ENCODE measurements at regions not wholly inside any gene's neighbourhood (a gene's known extent, or its start where the extent isn't known, plus 50 kb on each side); places are given as distances from the start of the nearest gene placed in this dataset.

- no peaks in the 10 kb centered on the region for H3F3A ChIP-seq (ENCODE audit: insufficient read depth, low read length, poor library complexity, severe bottlenecking)
- H3K9me3 ChIP-seq (ENCODE audit: low read length), result no peaks in the 10 kb centered on the region
- no peaks in the 10 kb centered on the region for H3K9me2 ChIP-seq (ENCODE audit: insufficient read depth, low read length)
- no peak for TF ChIP-seq POLR2AphosphoS5 (IDR thresholded peaks at IDR 0.05)
- TF ChIP-seq CTCF (IDR thresholded peaks at IDR 0.05; ENCODE audit: poor library complexity, severe bottlenecking), result no peak
- TF ChIP-seq TAF1 (IDR thresholded peaks at IDR 0.05; ENCODE audit: low read depth), result no peak
- TF ChIP-seq RAD21 (conservative IDR thresholded peaks at IDR 0.05), result no peak
- no peak for TF ChIP-seq MXI1 (conservative IDR thresholded peaks at IDR 0.05; ENCODE audit: poor library complexity, severe bottlenecking)
- no peaks in the 10 kb centered on the region for H3K79me2 ChIP-seq (replicated peaks; ENCODE audit: insufficient read depth, low read length)
- no peak overlapping the region for H3K9ac ChIP-seq (ENCODE audit: low read length)
- no peak overlapping the region for H3K27ac ChIP-seq (ENCODE audit: low read length)
- no peaks in the 10 kb centered on the region for H4K20me1 ChIP-seq (ENCODE audit: insufficient read depth)
- H3K36me3 ChIP-seq (ENCODE audit: insufficient read depth, low read length), result no peaks in the 10 kb centered on the region
- H3K27me3 ChIP-seq (ENCODE audit: insufficient read depth, low read depth, low read length), result no peaks in the 10 kb centered on the region
- H3K4me3 ChIP-seq (ENCODE audit: low read length), result no peak overlapping the region
- no peak overlapping the region for H3K4me2 ChIP-seq (ENCODE audit: low read length)
- H2AFZ ChIP-seq (ENCODE audit: low read depth, low read length), result no peak overlapping the region
These were observed 598.1 kb downstream of the RNF144A start for GRCh38 chr2:7515327-7515726.

- H3K27ac ChIP-seq (ENCODE audit: low read length), result peak overlapping the region; percentile 44
- H3K4me2 ChIP-seq (ENCODE audit: low read length), result no peak overlapping the region
These were observed 599.4 kb downstream of the RNF144A start for GRCh38 chr2:7516484-7517063.

More at GRCh38 chr2:7516484-7517063, 599.4 kb downstream of the RNF144A start:
- Histone ChIP-seq H4K20me1 (ENCODE audit: insufficient read depth) (no peaks in the 10 kb centered on the region), H3F3A (ENCODE audit: insufficient read depth, low read length, poor library complexity, severe bottlenecking) (no peaks in the 10 kb centered on the region), H3K79me2 (replicated peaks; ENCODE audit: insufficient read depth, low read length) (no peaks in the 10 kb centered on the region), H3K4me3 (ENCODE audit: low read length) (no peak overlapping the region), H3K9me3 (ENCODE audit: low read length) (no peaks in the 10 kb centered on the region), H3K9ac (ENCODE audit: low read length) (no peak overlapping the region), H3K9me2 (ENCODE audit: insufficient read depth, low read length) (no peaks in the 10 kb centered on the region), H3K36me3 (ENCODE audit: insufficient read depth, low read length) (no peaks in the 10 kb centered on the region), H2AFZ (ENCODE audit: low read depth, low read length) (no peak overlapping the region), H3K27me3 (ENCODE audit: insufficient read depth, low read depth, low read length) (no peaks in the 10 kb centered on the region)
- no peak for TF ChIP-seq CTCF (IDR thresholded peaks at IDR 0.05; ENCODE audit: poor library complexity, severe bottlenecking)
- TF ChIP-seq SMC3 (conservative IDR thresholded peaks at IDR 0.05; ENCODE audit: poor library complexity), result no peak
- TF ChIP-seq TAF1 (IDR thresholded peaks at IDR 0.05; ENCODE audit: low read depth), result no peak
- TF ChIP-seq REST (IDR thresholded peaks at IDR 0.05; ENCODE audit: borderline replicate concordance), result no peak
- no peak for TF ChIP-seq RAD21 (conservative IDR thresholded peaks at IDR 0.05)
- no peak for TF ChIP-seq POLR2AphosphoS5 (IDR thresholded peaks at IDR 0.05)
- TF ChIP-seq EP300 (conservative IDR thresholded peaks at IDR 0.05; ENCODE audit: poor library complexity, severe bottlenecking), result no peak
- TF ChIP-seq MXI1 (conservative IDR thresholded peaks at IDR 0.05; ENCODE audit: poor library complexity, severe bottlenecking), result no peak
- TF ChIP-seq EZH2 (IDR thresholded peaks at IDR 0.05; ENCODE audit: borderline replicate concordance, insufficient read depth, low read length, poor library complexity, severe bottlenecking), result no peak

All from neural cell (in vitro differentiated cells).